ENCODE measurements at regions not wholly inside any gene's neighbourhood (a gene's known extent, or its start where the extent isn't known, plus 50 kb on each side); places are given as distances from the start of the nearest gene placed in this dataset.

GRCh38 chr5:2094616-2094995 is 211.9 kb upstream of the IRX4 start:
- TF ChIP-seq CTCF (IDR thresholded peaks at IDR 0.05), result no peak
- TF ChIP-seq POLR2A (IDR thresholded peaks at IDR 0.05), result no peak

Data from body of pancreas (tissue), 4 donors.